GM23338 (cell line): ENCODE measurements at regions not wholly inside any gene's neighbourhood (a gene's known extent, or its start where the extent isn't known, plus 50 kb on each side); places are given as distances from the start of the nearest gene placed in this dataset.

Experiments
- ATAC-seq: fragments of 200-7000 bp; cut with Tn5 transposase; 3 replicates; pipeline ENCODE4 v1.9.1; 2020
- DNase-seq: peaks from one replicate; pipeline ENCODE4 v3.0.0-alpha.2; 2015; ENCODE audit warnings: low spot score
- H2AFZ ChIP-seq: fragments of 200-600 bp; sonication (generic); 2 replicates; pipeline ENCODE4 v1.8.0; 2016; ENCODE audit warnings: antibody characterized with exemption, mild to moderate bottlenecking, moderate library complexity
- H3F3A ChIP-seq: fragments of 200-600 bp; sonication (generic); replicated peaks from 2 replicates; pipeline ENCODE4 v1.8.0; 2017; ENCODE audit warnings: antibody characterized with exemption, mixed run types, low read depth
- H3K27ac ChIP-seq: fragments of 200-600 bp; sonication (generic); 2 replicates; pipeline ENCODE4 v1.6.1; 2016; ENCODE audit warnings: low read depth
- H3K27me3 ChIP-seq: fragments of 200-600 bp; sonication (generic); 2 replicates; pipeline ENCODE4 v1.8.0; 2016; ENCODE audit warnings: mild to moderate bottlenecking, mixed run types, moderate library complexity; ENCODE audit not compliant: insufficient read depth
- H3K36me3 ChIP-seq: fragments of 200-600 bp; sonication (generic); 2 replicates; pipeline ENCODE4 v1.8.0; 2016; ENCODE audit warnings: mild to moderate bottlenecking; ENCODE audit not compliant: insufficient read depth
- H3K4me1 ChIP-seq: fragments of 200-600 bp; sonication (generic); 2 replicates; pipeline ENCODE4 v1.8.0; 2016; ENCODE audit warnings: mild to moderate bottlenecking, moderate library complexity; ENCODE audit not compliant: insufficient read depth
- H3K4me2 ChIP-seq: fragments of 200-600 bp; sonication (generic); 2 replicates; pipeline ENCODE4 v1.7.1; 2017; ENCODE audit warnings: mixed run types
- H3K4me3 ChIP-seq: fragments of 200-600 bp; sonication (generic); 2 replicates; pipeline ENCODE4 v1.6.1; 2016; ENCODE audit warnings: mixed run types
- H3K79me2 ChIP-seq: fragments of 200-600 bp; sonication (generic); replicated peaks from 2 replicates; pipeline ENCODE4 v1.8.0; 2017; ENCODE audit warnings: mild to moderate bottlenecking; ENCODE audit not compliant: insufficient read depth
- H3K9me2 ChIP-seq: fragments of 200-600 bp; sonication (generic); 2 replicates; pipeline ENCODE4 v1.8.0; 2017; ENCODE audit not compliant: insufficient read depth
- H4K20me1 ChIP-seq: fragments of 200-600 bp; sonication (generic); replicated peaks from 2 replicates; pipeline ENCODE4 v1.8.0; 2017; ENCODE audit warnings: mild to moderate bottlenecking; ENCODE audit not compliant: insufficient read depth
- H3K27ac Mint-ChIP-seq: 2 replicates; pipeline ENCODE4 v1.8.0; 2020; ENCODE audit warnings: inconsistent platforms, mild to moderate bottlenecking, moderate library complexity, mixed read lengths
- H3K27me3 Mint-ChIP-seq: 3 replicates; pipeline ENCODE4 v1.8.0; 2022; ENCODE audit warnings: low read depth, mild to moderate bottlenecking, moderate library complexity, mixed read lengths, inconsistent platforms; ENCODE audit not compliant: insufficient read depth, poor library complexity
- H3K36me3 Mint-ChIP-seq: 3 replicates; pipeline ENCODE4 v1.8.0; 2021; ENCODE audit warnings: low read depth, mild to moderate bottlenecking, inconsistent platforms, moderate library complexity, mixed read lengths
- H3K4me1 Mint-ChIP-seq: 3 replicates; pipeline ENCODE4 v1.8.0; 2020; ENCODE audit warnings: mild to moderate bottlenecking, inconsistent platforms, mixed read lengths
- H3K4me3 Mint-ChIP-seq: 3 replicates; pipeline ENCODE4 v1.8.0; 2021; ENCODE audit warnings: moderate library complexity, mild to moderate bottlenecking, inconsistent platforms, mixed read lengths
- H3K9me3 Mint-ChIP-seq: 3 replicates; pipeline ENCODE4 v1.8.0; 2020; ENCODE audit warnings: moderate library complexity, mild to moderate bottlenecking, inconsistent platforms, mixed read lengths
- CREB1 ChIP-seq: fragments of 250-450 bp; sonication (Bioruptor Pico); IDR thresholded peaks from 2 replicates; pipeline ENCODE4 v1.5.0; 2020; ENCODE audit warnings: low read depth, mild to moderate bottlenecking, moderate library complexity
- EZH2 ChIP-seq: fragments of 200-600 bp; sonication (generic); IDR thresholded peaks from one replicate; pipeline ENCODE4 v1.8.0; 2017; ENCODE audit warnings: antibody characterized with exemption, mild to moderate bottlenecking, low read depth; ENCODE audit not compliant: unreplicated experiment
- EZH2phosphoT487 ChIP-seq: fragments of 200-600 bp; sonication (generic); IDR thresholded peaks from one replicate; pipeline ENCODE4 v1.8.1; 2018; ENCODE audit warnings: antibody characterized with exemption; ENCODE audit not compliant: unreplicated experiment
- JUNB ChIP-seq: IDR thresholded peaks from one replicate; pipeline ENCODE4 v1.6.1; 2016; ENCODE audit warnings: antibody characterized with exemption; ENCODE audit not compliant: unreplicated experiment
- NANOG ChIP-seq: IDR thresholded peaks from 2 replicates; pipeline ENCODE4 v1.6.1; 2016; ENCODE audit warnings: antibody characterized with exemption, borderline replicate concordance
- POLR2AphosphoS5 ChIP-seq: IDR thresholded peaks from 2 replicates; pipeline ENCODE4 v1.6.1; 2016; ENCODE audit warnings: antibody characterized with exemption, low read depth
- STAT1 ChIP-seq: IDR thresholded peaks from one replicate; pipeline ENCODE4 v1.6.1; 2016; ENCODE audit warnings: antibody characterized with exemption; ENCODE audit not compliant: unreplicated experiment
- ZNF114 ChIP-seq: fragments of 250-450 bp; sonication (Bioruptor Pico); IDR thresholded peaks from 2 replicates; pipeline ENCODE4 v1.5.0; 2020; ENCODE audit warnings: mild to moderate bottlenecking, moderate library complexity
- ZNF331 ChIP-seq: fragments of 250-450 bp; sonication (Bioruptor Pico); IDR thresholded peaks from 2 replicates; pipeline ENCODE4 v1.5.0; 2020; ENCODE audit warnings: low read depth, mild to moderate bottlenecking, moderate library complexity
- TF ChIP-seq, protein P1 (sequence below): IDR thresholded peaks from one replicate; pipeline ENCODE4 v1.6.1; 2018; ENCODE audit warnings: antibody characterized with exemption; ENCODE audit not compliant: unreplicated experiment
- TF ChIP-seq, protein P2 (sequence below), 2 experiments: fragments of 200-600 bp in 1 of 2; sonication (generic) in 1 of 2; conservative IDR thresholded peaks; 2 replicates each; pipeline versions ENCODE4 v1.5.1 to v1.6.1; 2016 to 2017; ENCODE audit warnings: antibody characterized with exemption in 2 of 2, low read depth in 2 of 2, mild to moderate bottlenecking in 2 of 2, moderate library complexity in 1 of 2
- TF ChIP-seq, protein P3 (sequence below): fragments of 250-450 bp; sonication (Bioruptor Pico); IDR thresholded peaks from 2 replicates; pipeline ENCODE4 v1.5.0; 2020; ENCODE audit warnings: mild to moderate bottlenecking, moderate library complexity
- TF ChIP-seq, protein P4 (sequence below): IDR thresholded peaks from 2 replicates; pipeline ENCODE4 v1.6.1; 2016; ENCODE audit warnings: antibody characterized with exemption

DNA sequence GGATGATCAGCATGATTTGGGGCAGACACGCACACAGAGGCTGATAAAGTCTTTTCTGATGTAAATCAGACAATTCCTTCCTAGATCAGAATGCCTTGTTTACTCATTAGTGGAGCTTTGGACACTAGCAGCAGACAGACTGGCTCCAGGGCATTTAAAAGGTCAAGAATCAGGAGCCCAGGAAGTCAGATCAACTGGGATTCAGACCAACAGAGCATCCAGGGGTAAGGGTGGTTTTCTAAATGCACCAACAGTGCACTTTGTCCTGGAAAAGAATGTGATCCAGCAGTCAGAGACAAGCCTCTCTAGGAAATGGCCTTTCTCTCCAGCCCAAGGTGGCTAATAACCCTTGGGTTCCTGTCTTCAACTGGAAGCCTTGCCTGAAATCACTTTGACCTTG, 405.3 kb downstream of the MED13L start:
- H3K4me2 ChIP-seq: peak overlapping the region; percentile 66
- Mint-ChIP-seq H3K4me3 (no peak overlapping the region), H3K4me1 (peaks cover 31% of the 10 kb centered on the region), H3K27ac (peak overlapping the region; percentile 78), H3K9me3 (peaks cover 3% of the 10 kb centered on the region; the same call in 1 of the 3 replicates), H3K27me3 (peaks cover 2% of the 10 kb centered on the region), H3K36me3 (no peaks in the 10 kb centered on the region)
- peak; percentile 16; the same call in 2 of the 3 replicates for ATAC-seq
- H4K20me1 ChIP-seq: no peaks in the 10 kb centered on the region
- no peaks in the 10 kb centered on the region for H3K27me3 ChIP-seq
- 0 out of 2 replicates have a peak, but pooled peaks cover 1% of the 10 kb centered on the region for H3K9me2 ChIP-seq
- TF ChIP-seq ZNF114 (CRISPR knock-in tag) (no peak), EZH2 (no peak), POLR2AphosphoS5 (no peak), STAT1 (no peak), EZH2phosphoT487 (no peak), JUNB (no peak), CREB1 (CRISPR knock-in tag) (no peak), NANOG (no peak), ZNF331 (no peak)
- TF ChIP-seq, protein P1, sequence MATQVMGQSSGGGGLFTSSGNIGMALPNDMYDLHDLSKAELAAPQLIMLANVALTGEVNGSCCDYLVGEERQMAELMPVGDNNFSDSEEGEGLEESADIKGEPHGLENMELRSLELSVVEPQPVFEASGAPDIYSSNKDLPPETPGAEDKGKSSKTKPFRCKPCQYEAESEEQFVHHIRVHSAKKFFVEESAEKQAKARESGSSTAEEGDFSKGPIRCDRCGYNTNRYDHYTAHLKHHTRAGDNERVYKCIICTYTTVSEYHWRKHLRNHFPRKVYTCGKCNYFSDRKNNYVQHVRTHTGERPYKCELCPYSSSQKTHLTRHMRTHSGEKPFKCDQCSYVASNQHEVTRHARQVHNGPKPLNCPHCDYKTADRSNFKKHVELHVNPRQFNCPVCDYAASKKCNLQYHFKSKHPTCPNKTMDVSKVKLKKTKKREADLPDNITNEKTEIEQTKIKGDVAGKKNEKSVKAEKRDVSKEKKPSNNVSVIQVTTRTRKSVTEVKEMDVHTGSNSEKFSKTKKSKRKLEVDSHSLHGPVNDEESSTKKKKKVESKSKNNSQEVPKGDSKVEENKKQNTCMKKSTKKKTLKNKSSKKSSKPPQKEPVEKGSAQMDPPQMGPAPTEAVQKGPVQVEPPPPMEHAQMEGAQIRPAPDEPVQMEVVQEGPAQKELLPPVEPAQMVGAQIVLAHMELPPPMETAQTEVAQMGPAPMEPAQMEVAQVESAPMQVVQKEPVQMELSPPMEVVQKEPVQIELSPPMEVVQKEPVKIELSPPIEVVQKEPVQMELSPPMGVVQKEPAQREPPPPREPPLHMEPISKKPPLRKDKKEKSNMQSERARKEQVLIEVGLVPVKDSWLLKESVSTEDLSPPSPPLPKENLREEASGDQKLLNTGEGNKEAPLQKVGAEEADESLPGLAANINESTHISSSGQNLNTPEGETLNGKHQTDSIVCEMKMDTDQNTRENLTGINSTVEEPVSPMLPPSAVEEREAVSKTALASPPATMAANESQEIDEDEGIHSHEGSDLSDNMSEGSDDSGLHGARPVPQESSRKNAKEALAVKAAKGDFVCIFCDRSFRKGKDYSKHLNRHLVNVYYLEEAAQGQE: no peak
- TF ChIP-seq, protein P2, sequence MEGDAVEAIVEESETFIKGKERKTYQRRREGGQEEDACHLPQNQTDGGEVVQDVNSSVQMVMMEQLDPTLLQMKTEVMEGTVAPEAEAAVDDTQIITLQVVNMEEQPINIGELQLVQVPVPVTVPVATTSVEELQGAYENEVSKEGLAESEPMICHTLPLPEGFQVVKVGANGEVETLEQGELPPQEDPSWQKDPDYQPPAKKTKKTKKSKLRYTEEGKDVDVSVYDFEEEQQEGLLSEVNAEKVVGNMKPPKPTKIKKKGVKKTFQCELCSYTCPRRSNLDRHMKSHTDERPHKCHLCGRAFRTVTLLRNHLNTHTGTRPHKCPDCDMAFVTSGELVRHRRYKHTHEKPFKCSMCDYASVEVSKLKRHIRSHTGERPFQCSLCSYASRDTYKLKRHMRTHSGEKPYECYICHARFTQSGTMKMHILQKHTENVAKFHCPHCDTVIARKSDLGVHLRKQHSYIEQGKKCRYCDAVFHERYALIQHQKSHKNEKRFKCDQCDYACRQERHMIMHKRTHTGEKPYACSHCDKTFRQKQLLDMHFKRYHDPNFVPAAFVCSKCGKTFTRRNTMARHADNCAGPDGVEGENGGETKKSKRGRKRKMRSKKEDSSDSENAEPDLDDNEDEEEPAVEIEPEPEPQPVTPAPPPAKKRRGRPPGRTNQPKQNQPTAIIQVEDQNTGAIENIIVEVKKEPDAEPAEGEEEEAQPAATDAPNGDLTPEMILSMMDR (conservative IDR thresholded peaks at IDR 0.05; ENCODE audit: low read depth in 2 of 2): no peak
- TF ChIP-seq, protein P3, sequence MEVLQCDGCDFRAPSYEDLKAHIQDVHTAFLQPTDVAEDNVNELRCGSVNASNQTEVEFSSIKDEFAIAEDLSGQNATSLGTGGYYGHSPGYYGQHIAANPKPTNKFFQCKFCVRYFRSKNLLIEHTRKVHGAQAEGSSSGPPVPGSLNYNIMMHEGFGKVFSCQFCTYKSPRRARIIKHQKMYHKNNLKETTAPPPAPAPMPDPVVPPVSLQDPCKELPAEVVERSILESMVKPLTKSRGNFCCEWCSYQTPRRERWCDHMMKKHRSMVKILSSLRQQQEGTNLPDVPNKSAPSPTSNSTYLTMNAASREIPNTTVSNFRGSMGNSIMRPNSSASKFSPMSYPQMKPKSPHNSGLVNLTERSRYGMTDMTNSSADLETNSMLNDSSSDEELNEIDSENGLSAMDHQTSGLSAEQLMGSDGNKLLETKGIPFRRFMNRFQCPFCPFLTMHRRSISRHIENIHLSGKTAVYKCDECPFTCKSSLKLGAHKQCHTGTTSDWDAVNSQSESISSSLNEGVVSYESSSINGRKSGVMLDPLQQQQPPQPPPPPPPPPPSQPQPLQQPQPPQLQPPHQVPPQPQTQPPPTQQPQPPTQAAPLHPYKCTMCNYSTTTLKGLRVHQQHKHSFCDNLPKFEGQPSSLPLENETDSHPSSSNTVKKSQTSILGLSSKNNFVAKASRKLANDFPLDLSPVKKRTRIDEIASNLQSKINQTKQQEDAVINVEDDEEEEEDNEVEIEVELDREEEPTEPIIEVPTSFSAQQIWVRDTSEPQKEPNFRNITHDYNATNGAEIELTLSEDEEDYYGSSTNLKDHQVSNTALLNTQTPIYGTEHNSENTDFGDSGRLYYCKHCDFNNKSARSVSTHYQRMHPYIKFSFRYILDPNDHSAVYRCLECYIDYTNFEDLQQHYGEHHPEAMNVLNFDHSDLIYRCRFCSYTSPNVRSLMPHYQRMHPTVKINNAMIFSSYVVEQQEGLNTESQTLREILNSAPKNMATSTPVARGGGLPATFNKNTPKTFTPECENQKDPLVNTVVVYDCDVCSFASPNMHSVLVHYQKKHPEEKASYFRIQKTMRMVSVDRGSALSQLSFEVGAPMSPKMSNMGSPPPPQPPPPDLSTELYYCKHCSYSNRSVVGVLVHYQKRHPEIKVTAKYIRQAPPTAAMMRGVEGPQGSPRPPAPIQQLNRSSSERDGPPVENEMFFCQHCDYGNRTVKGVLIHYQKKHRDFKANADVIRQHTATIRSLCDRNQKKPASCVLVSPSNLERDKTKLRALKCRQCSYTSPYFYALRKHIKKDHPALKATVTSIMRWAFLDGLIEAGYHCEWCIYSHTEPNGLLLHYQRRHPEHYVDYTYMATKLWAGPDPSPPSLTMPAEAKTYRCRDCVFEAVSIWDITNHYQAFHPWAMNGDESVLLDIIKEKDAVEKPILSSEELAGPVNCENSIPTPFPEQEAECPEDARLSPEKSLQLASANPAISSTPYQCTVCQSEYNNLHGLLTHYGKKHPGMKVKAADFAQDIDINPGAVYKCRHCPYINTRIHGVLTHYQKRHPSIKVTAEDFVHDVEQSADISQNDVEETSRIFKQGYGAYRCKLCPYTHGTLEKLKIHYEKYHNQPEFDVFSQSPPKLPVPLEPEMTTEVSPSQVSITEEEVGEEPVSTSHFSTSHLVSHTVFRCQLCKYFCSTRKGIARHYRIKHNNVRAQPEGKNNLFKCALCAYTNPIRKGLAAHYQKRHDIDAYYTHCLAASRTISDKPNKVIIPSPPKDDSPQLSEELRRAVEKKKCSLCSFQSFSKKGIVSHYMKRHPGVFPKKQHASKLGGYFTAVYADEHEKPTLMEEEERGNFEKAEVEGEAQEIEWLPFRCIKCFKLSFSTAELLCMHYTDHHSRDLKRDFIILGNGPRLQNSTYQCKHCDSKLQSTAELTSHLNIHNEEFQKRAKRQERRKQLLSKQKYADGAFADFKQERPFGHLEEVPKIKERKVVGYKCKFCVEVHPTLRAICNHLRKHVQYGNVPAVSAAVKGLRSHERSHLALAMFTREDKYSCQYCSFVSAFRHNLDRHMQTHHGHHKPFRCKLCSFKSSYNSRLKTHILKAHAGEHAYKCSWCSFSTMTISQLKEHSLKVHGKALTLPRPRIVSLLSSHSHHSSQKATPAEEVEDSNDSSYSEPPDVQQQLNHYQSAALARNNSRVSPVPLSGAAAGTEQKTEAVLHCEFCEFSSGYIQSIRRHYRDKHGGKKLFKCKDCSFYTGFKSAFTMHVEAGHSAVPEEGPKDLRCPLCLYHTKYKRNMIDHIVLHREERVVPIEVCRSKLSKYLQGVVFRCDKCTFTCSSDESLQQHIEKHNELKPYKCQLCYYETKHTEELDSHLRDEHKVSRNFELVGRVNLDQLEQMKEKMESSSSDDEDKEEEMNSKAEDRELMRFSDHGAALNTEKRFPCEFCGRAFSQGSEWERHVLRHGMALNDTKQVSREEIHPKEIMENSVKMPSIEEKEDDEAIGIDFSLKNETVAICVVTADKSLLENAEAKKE: no peak
- TF ChIP-seq, protein P4, sequence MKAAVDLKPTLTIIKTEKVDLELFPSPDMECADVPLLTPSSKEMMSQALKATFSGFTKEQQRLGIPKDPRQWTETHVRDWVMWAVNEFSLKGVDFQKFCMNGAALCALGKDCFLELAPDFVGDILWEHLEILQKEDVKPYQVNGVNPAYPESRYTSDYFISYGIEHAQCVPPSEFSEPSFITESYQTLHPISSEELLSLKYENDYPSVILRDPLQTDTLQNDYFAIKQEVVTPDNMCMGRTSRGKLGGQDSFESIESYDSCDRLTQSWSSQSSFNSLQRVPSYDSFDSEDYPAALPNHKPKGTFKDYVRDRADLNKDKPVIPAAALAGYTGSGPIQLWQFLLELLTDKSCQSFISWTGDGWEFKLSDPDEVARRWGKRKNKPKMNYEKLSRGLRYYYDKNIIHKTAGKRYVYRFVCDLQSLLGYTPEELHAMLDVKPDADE: no peak
- H3K4me1 ChIP-seq: peaks cover 22% of the 10 kb centered on the region
- peak overlapping the region; percentile 29; the same call in 1 of the 2 replicates for H3K4me3 ChIP-seq
- no peaks in the 10 kb centered on the region for H3F3A ChIP-seq
- no peak overlapping the region for H2AFZ ChIP-seq
- no peaks in the 10 kb centered on the region for H3K36me3 ChIP-seq
- DNase-seq: no peak
- no peaks in the 10 kb centered on the region for H3K79me2 ChIP-seq
- peak overlapping the region; percentile 90 for H3K27ac ChIP-seq
